ENCODE measurements at regions not wholly inside any gene's neighbourhood (a gene's known extent, or its start where the extent isn't known, plus 50 kb on each side); places are given as distances from the start of the nearest gene placed in this dataset.

DNA sequence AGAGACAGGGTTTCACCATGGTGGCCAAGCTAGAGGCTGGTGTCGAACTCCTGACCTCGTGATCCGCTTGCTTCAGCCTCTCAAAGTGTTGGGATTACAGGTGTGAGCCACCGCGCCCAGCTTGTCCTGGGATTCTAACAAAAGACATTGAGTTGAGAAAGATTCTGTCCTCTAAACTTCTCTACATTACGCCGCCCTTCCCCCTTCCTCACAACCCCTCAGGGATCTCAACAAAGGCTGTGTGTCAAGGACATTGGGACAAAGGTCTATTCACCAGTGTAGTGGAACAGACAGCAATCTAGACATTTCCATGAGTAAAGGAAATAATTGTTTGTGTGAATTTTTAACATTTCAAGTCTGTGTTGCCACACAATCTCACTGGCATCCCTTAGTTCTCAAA, 68.8 kb upstream of the KIF5B start:
- TF ChIP-seq, protein P1, sequence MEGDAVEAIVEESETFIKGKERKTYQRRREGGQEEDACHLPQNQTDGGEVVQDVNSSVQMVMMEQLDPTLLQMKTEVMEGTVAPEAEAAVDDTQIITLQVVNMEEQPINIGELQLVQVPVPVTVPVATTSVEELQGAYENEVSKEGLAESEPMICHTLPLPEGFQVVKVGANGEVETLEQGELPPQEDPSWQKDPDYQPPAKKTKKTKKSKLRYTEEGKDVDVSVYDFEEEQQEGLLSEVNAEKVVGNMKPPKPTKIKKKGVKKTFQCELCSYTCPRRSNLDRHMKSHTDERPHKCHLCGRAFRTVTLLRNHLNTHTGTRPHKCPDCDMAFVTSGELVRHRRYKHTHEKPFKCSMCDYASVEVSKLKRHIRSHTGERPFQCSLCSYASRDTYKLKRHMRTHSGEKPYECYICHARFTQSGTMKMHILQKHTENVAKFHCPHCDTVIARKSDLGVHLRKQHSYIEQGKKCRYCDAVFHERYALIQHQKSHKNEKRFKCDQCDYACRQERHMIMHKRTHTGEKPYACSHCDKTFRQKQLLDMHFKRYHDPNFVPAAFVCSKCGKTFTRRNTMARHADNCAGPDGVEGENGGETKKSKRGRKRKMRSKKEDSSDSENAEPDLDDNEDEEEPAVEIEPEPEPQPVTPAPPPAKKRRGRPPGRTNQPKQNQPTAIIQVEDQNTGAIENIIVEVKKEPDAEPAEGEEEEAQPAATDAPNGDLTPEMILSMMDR (IDR thresholded peaks at IDR 0.05), result no peak
- TF ChIP-seq POLR2A (IDR thresholded peaks at IDR 0.05), result no peak
